HepG2 (cell line): ENCODE measurements at regions not wholly inside any gene's neighbourhood (a gene's known extent, or its start where the extent isn't known, plus 50 kb on each side); places are given as distances from the start of the nearest gene placed in this dataset.

Source experiments
- USF2 ChIP-seq, 2 experiments: sonication (generic) in 1 of 2; formaldehyde crosslinking in 1 of 2; IDR thresholded peaks; 2 replicates each; pipeline versions ENCODE4 v1.5.1 to v1.6.1; 2011 to 2020; ENCODE audit warnings: borderline replicate concordance in 1 of 2, low read depth in 1 of 2, low read length in 1 of 2, mild to moderate bottlenecking in 1 of 2, missing genetic modification reagents in 1 of 2, moderate library complexity in 1 of 2
- ZNF281 ChIP-seq: sonication (generic); formaldehyde crosslinking; IDR thresholded peaks from 2 replicates; pipeline ENCODE4 v1.4.0; 2020; ENCODE audit warnings: missing genetic modification reagents, borderline replicate concordance

GRCh38 chr5:113804943-113805342, 291.4 kb downstream of the YTHDC2 start:
- TF ChIP-seq ZNF281 (CRISPR knock-in tag) = no peak
- no peak for TF ChIP-seq USF2 (IDR thresholded peaks at IDR 0.05; ENCODE audit: low read depth, low read length)
- no peak for TF ChIP-seq USF2 (CRISPR knock-in tag; IDR thresholded peaks at IDR 0.05; ENCODE audit: borderline replicate concordance)
